ENCODE measurements at regions not wholly inside any gene's neighbourhood (a gene's known extent, or its start where the extent isn't known, plus 50 kb on each side); places are given as distances from the start of the nearest gene placed in this dataset.

- no peak for DNase-seq
Measured at GRCh38 chr13:106382534-106382933, 152.9 kb downstream of the EFNB2 start.

- no peak for DNase-seq
Measured at GRCh38 chr13:106381091-106381490, 154.4 kb downstream of the EFNB2 start.

- no peak for DNase-seq
Measured at GRCh38 chr13:106377931-106378662, 157.4 kb downstream of the EFNB2 start.

- DNase-seq, result no peak
Measured at GRCh38 chr13:106377341-106377740, 158.1 kb downstream of the EFNB2 start.

GRCh38 chr13:106376401-106377112 is 158.9 kb downstream of the EFNB2 start:
- no peak for DNase-seq

GRCh38 chr13:106375085-106375484 is 160.4 kb downstream of the EFNB2 start:
- DNase-seq, result no peak

- DNase-seq, result no peak
Measured at GRCh38 chr13:106374631-106375030, 160.8 kb downstream of the EFNB2 start.

GRCh38 chr13:106373989-106374572 is 161.4 kb downstream of the EFNB2 start:
- DNase-seq, result no peak

- peak; percentile 97 for DNase-seq
Measured at GRCh38 chr13:106373304-106373988, 162.0 kb downstream of the EFNB2 start.

- DNase-seq, result no peak
Measured at GRCh38 chr13:106372199-106373155, 163.0 kb downstream of the EFNB2 start.

GRCh38 chr13:106371024-106371423 is 164.4 kb downstream of the EFNB2 start:
- no peak for DNase-seq

- DNase-seq, result no peak
Measured at GRCh38 chr13:106369858-106370257, 165.6 kb downstream of the EFNB2 start.

GRCh38 chr13:106369091-106369490 is 166.4 kb downstream of the EFNB2 start:
- no peak for DNase-seq

- DNase-seq, result no peak
Measured at GRCh38 chr13:106367361-106367971, 168.0 kb downstream of the EFNB2 start.

- no peak for DNase-seq
Measured at GRCh38 chr13:106362707-106363106, 172.8 kb downstream of the EFNB2 start.

GRCh38 chr13:106361621-106362020 is 173.8 kb downstream of the EFNB2 start:
- DNase-seq, result no peak

GRCh38 chr13:106357198-106357597 is 178.3 kb downstream of the EFNB2 start:
- no peak for DNase-seq

GRCh38 chr13:106355866-106356265 is 179.6 kb downstream of the EFNB2 start:
- DNase-seq, result no peak

GRCh38 chr13:106354961-106355360 is 180.5 kb downstream of the EFNB2 start:
- no peak for DNase-seq

GRCh38 chr13:106352850-106353249 is 182.6 kb downstream of the EFNB2 start:
- no peak for DNase-seq

- DNase-seq, result no peak
Measured at GRCh38 chr13:106351251-106351650, 184.2 kb downstream of the EFNB2 start.

- DNase-seq, result no peak
Measured at GRCh38 chr13:106350208-106350607, 185.3 kb downstream of the EFNB2 start.
